GM23338 (cell line): ENCODE measurements at regions not wholly inside any gene's neighbourhood (a gene's known extent, or its start where the extent isn't known, plus 50 kb on each side); places are given as distances from the start of the nearest gene placed in this dataset.
"Not testable (repeated sequence)": the region's sequence is repeated elsewhere in the genome, so short reads cannot be mapped to it uniquely, and the experiment has no call there.

Experiments
- ATAC-seq: fragments of 200-7000 bp; cut with Tn5 transposase; 3 replicates; pipeline ENCODE4 v1.9.1; 2020
- DNase-seq: peaks from one replicate; pipeline ENCODE4 v3.0.0-alpha.2; 2015; ENCODE audit warnings: low spot score
- H2AFZ ChIP-seq: fragments of 200-600 bp; sonication (generic); 2 replicates; pipeline ENCODE4 v1.8.0; 2016; ENCODE audit warnings: antibody characterized with exemption, mild to moderate bottlenecking, moderate library complexity
- H3F3A ChIP-seq: fragments of 200-600 bp; sonication (generic); replicated peaks from 2 replicates; pipeline ENCODE4 v1.8.0; 2017; ENCODE audit warnings: antibody characterized with exemption, mixed run types, low read depth
- H3K27ac ChIP-seq: fragments of 200-600 bp; sonication (generic); 2 replicates; pipeline ENCODE4 v1.6.1; 2016; ENCODE audit warnings: low read depth
- H3K27me3 ChIP-seq: fragments of 200-600 bp; sonication (generic); 2 replicates; pipeline ENCODE4 v1.8.0; 2016; ENCODE audit warnings: mild to moderate bottlenecking, mixed run types, moderate library complexity; ENCODE audit not compliant: insufficient read depth
- H3K36me3 ChIP-seq: fragments of 200-600 bp; sonication (generic); 2 replicates; pipeline ENCODE4 v1.8.0; 2016; ENCODE audit warnings: mild to moderate bottlenecking; ENCODE audit not compliant: insufficient read depth
- H3K4me1 ChIP-seq: fragments of 200-600 bp; sonication (generic); 2 replicates; pipeline ENCODE4 v1.8.0; 2016; ENCODE audit warnings: mild to moderate bottlenecking, moderate library complexity; ENCODE audit not compliant: insufficient read depth
- H3K4me2 ChIP-seq: fragments of 200-600 bp; sonication (generic); 2 replicates; pipeline ENCODE4 v1.7.1; 2017; ENCODE audit warnings: mixed run types
- H3K4me3 ChIP-seq: fragments of 200-600 bp; sonication (generic); 2 replicates; pipeline ENCODE4 v1.6.1; 2016; ENCODE audit warnings: mixed run types
- H3K79me2 ChIP-seq: fragments of 200-600 bp; sonication (generic); replicated peaks from 2 replicates; pipeline ENCODE4 v1.8.0; 2017; ENCODE audit warnings: mild to moderate bottlenecking; ENCODE audit not compliant: insufficient read depth
- H3K9me2 ChIP-seq: fragments of 200-600 bp; sonication (generic); 2 replicates; pipeline ENCODE4 v1.8.0; 2017; ENCODE audit not compliant: insufficient read depth
- H4K20me1 ChIP-seq: fragments of 200-600 bp; sonication (generic); replicated peaks from 2 replicates; pipeline ENCODE4 v1.8.0; 2017; ENCODE audit warnings: mild to moderate bottlenecking; ENCODE audit not compliant: insufficient read depth
- H3K27ac Mint-ChIP-seq: 2 replicates; pipeline ENCODE4 v1.8.0; 2020; ENCODE audit warnings: inconsistent platforms, mild to moderate bottlenecking, moderate library complexity, mixed read lengths
- H3K27me3 Mint-ChIP-seq: 3 replicates; pipeline ENCODE4 v1.8.0; 2022; ENCODE audit warnings: low read depth, mild to moderate bottlenecking, moderate library complexity, mixed read lengths, inconsistent platforms; ENCODE audit not compliant: insufficient read depth, poor library complexity
- H3K36me3 Mint-ChIP-seq: 3 replicates; pipeline ENCODE4 v1.8.0; 2021; ENCODE audit warnings: low read depth, mild to moderate bottlenecking, inconsistent platforms, moderate library complexity, mixed read lengths
- H3K4me1 Mint-ChIP-seq: 3 replicates; pipeline ENCODE4 v1.8.0; 2020; ENCODE audit warnings: mild to moderate bottlenecking, inconsistent platforms, mixed read lengths
- H3K4me3 Mint-ChIP-seq: 3 replicates; pipeline ENCODE4 v1.8.0; 2021; ENCODE audit warnings: moderate library complexity, mild to moderate bottlenecking, inconsistent platforms, mixed read lengths
- H3K9me3 Mint-ChIP-seq: 3 replicates; pipeline ENCODE4 v1.8.0; 2020; ENCODE audit warnings: moderate library complexity, mild to moderate bottlenecking, inconsistent platforms, mixed read lengths
- CREB1 ChIP-seq: fragments of 250-450 bp; sonication (Bioruptor Pico); IDR thresholded peaks from 2 replicates; pipeline ENCODE4 v1.5.0; 2020; ENCODE audit warnings: low read depth, mild to moderate bottlenecking, moderate library complexity
- CTCF ChIP-seq, 2 experiments: fragments of 200-600 bp in 1 of 2; sonication (generic) in 1 of 2; conservative IDR thresholded peaks; 2 replicates each; pipeline versions ENCODE4 v1.5.1 to v1.6.1; 2016 to 2017; ENCODE audit warnings: antibody characterized with exemption in 2 of 2, low read depth in 2 of 2, mild to moderate bottlenecking in 2 of 2, moderate library complexity in 1 of 2
- JUNB ChIP-seq: IDR thresholded peaks from one replicate; pipeline ENCODE4 v1.6.1; 2016; ENCODE audit warnings: antibody characterized with exemption; ENCODE audit not compliant: unreplicated experiment
- POLR2AphosphoS5 ChIP-seq: IDR thresholded peaks from 2 replicates; pipeline ENCODE4 v1.6.1; 2016; ENCODE audit warnings: antibody characterized with exemption, low read depth
- REST ChIP-seq: IDR thresholded peaks from one replicate; pipeline ENCODE4 v1.6.1; 2018; ENCODE audit warnings: antibody characterized with exemption; ENCODE audit not compliant: unreplicated experiment

- H3K4me2 ChIP-seq: no peak overlapping the region
- no peak overlapping the region for H3K4me3 Mint-ChIP-seq
- no peaks in the 10 kb centered on the region for H3K4me1 ChIP-seq
- H2AFZ ChIP-seq: no peak overlapping the region
- no peaks in the 10 kb centered on the region for H3K27me3 Mint-ChIP-seq
- ATAC-seq (no peak), DNase-seq (no peak)
- no peak overlapping the region for H3K27ac ChIP-seq
- H3K36me3 Mint-ChIP-seq: no peaks in the 10 kb centered on the region
- H3K4me3 ChIP-seq: no peak overlapping the region
- H3K9me2 ChIP-seq: no peaks in the 10 kb centered on the region
- H3K79me2 ChIP-seq: no peaks in the 10 kb centered on the region
- H3K36me3 ChIP-seq: no peaks in the 10 kb centered on the region
- peaks cover 4% of the 10 kb centered on the region; the same call in 2 of the 3 replicates for H3K4me1 Mint-ChIP-seq
- H3F3A ChIP-seq: no peaks in the 10 kb centered on the region
- TF ChIP-seq POLR2AphosphoS5: no peak
- TF ChIP-seq JUNB: no peak
- TF ChIP-seq REST: no peak
- TF ChIP-seq CREB1 (CRISPR knock-in tag): no peak
- H3K27me3 ChIP-seq: no peaks in the 10 kb centered on the region
- H3K9me3 Mint-ChIP-seq: no peaks in the 10 kb centered on the region
- no peaks in the 10 kb centered on the region for H4K20me1 ChIP-seq
- H3K27ac Mint-ChIP-seq: no peak overlapping the region
These were observed 115.4 kb downstream of the GATA6 start for GRCh38 chr18:22284581-22285360.

- H3F3A ChIP-seq, H4K20me1 ChIP-seq, H3K4me1 Mint-ChIP-seq, H3K27me3 ChIP-seq, H3K9me3 Mint-ChIP-seq, H3K27ac ChIP-seq, H3K4me1 ChIP-seq, H3K4me3 ChIP-seq, DNase-seq, H3K36me3 Mint-ChIP-seq, H3K79me2 ChIP-seq, H2AFZ ChIP-seq, ATAC-seq, H3K27ac Mint-ChIP-seq, H3K9me2 ChIP-seq, H3K36me3 ChIP-seq, H3K27me3 Mint-ChIP-seq, H3K4me2 ChIP-seq, H3K4me3 Mint-ChIP-seq: not testable (repeated sequence)
These were observed 114.5 kb downstream of the GATA6 start for GRCh38 chr18:22283855-22284254.

GRCh38 chr18:22283397-22283796 is 114.0 kb downstream of the GATA6 start:
- no peaks in the 10 kb centered on the region for H3K27me3 Mint-ChIP-seq
- H3K4me1 ChIP-seq: no peaks in the 10 kb centered on the region
- H3K36me3 Mint-ChIP-seq: no peaks in the 10 kb centered on the region
- H2AFZ ChIP-seq: no peak overlapping the region
- TF ChIP-seq CTCF (conservative IDR thresholded peaks at IDR 0.05; ENCODE audit: low read depth in 2 of 2): no peak
- no peaks in the 10 kb centered on the region for H3K9me3 Mint-ChIP-seq
- H3K79me2 ChIP-seq: no peaks in the 10 kb centered on the region
- H3K36me3 ChIP-seq: no peaks in the 10 kb centered on the region
- H3K4me3 ChIP-seq: no peak overlapping the region
- ATAC-seq (no peak), DNase-seq (no peak)
- H3K9me2 ChIP-seq: no peaks in the 10 kb centered on the region
- H3F3A ChIP-seq: no peaks in the 10 kb centered on the region
- no peaks in the 10 kb centered on the region for H3K27me3 ChIP-seq
- peaks cover 4% of the 10 kb centered on the region; the same call in 2 of the 3 replicates for H3K4me1 Mint-ChIP-seq
- no peak overlapping the region for H3K4me3 Mint-ChIP-seq
- H3K27ac Mint-ChIP-seq: no peak overlapping the region
- H3K27ac ChIP-seq: no peak overlapping the region
- H3K4me2 ChIP-seq: no peak overlapping the region
- no peaks in the 10 kb centered on the region for H4K20me1 ChIP-seq
